ENCODE measurements at regions not wholly inside any gene's neighbourhood (a gene's known extent, or its start where the extent isn't known, plus 50 kb on each side); places are given as distances from the start of the nearest gene placed in this dataset.

DNA sequence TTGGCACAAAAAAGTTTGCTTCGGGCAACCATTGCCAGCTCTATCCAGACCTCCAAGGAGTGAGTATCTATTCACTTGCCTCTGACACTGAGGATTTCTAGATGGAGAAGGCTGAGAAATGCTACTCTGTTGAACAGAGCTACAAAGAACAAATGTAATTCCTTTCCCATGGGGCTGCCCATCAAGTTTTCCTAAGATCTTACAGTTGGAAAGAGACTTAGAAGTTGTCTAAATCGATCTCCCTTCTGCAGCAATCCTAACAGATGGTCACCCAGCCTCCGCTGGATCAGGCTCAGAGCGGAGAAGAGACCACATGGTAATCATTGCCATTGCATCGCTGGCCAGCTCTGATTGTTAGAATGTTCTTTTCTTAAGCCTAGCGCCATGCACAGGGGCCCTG lies 110.1 kb upstream of the BCL2L14 start:
- no peaks in the 10 kb centered on the region for H3K36me3 ChIP-seq
- peaks cover 0 to 5% (median 1%) of the 10 kb centered on the region in 8 donors for H3K9me3 ChIP-seq
- 90 to 96% (median 93%) methylated on average over 6 of the region's 6 CpGs for WGBS, 5 donors
- TF ChIP-seq POLR2AphosphoS5 (IDR thresholded peaks at IDR 0.05) (no peak), POLR2A (IDR thresholded peaks at IDR 0.05) (no peak)
- TF ChIP-seq, protein P1, sequence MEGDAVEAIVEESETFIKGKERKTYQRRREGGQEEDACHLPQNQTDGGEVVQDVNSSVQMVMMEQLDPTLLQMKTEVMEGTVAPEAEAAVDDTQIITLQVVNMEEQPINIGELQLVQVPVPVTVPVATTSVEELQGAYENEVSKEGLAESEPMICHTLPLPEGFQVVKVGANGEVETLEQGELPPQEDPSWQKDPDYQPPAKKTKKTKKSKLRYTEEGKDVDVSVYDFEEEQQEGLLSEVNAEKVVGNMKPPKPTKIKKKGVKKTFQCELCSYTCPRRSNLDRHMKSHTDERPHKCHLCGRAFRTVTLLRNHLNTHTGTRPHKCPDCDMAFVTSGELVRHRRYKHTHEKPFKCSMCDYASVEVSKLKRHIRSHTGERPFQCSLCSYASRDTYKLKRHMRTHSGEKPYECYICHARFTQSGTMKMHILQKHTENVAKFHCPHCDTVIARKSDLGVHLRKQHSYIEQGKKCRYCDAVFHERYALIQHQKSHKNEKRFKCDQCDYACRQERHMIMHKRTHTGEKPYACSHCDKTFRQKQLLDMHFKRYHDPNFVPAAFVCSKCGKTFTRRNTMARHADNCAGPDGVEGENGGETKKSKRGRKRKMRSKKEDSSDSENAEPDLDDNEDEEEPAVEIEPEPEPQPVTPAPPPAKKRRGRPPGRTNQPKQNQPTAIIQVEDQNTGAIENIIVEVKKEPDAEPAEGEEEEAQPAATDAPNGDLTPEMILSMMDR (IDR thresholded peaks at IDR 0.05 in 8 of 11, conservative IDR thresholded peaks at IDR 0.05 in 3 of 11), result no peak
- no peak overlapping the region for H3K27ac ChIP-seq
- H3K4me3 ChIP-seq, result no peak overlapping the region
- H3K27me3 ChIP-seq (replicated peaks in 1 of 7), result peaks cover 0 to 4% (median 0%) of the 10 kb centered on the region in 7 donors
- intact Hi-C loops (cut with DNase I; ENCODE audit: low total_unique reads), result no loop called here
- peaks cover 0 to 5% (median 2%) of the 10 kb centered on the region in 6 donors for H3K4me1 ChIP-seq
- DNase-seq, result no peak

DNA sequence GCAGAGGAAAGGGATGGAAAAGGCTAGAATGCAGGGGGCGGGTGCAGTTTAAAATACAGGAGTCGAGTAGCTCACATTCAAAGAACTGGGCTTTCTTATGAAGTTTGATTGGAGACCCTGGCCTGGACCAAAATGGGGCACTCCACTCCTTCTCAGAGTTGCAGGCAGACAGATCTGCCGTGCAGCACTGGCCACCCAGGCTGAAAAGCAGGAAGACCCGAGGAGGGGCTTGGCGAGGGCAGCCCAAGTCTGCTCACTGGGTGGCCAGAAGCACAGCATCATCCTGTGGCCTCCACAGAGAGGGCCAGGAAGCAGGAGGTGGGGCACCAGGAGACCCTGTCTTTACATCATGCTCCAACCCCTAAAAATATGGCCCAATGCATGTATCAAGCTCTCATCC lies 109.1 kb upstream of the BCL2L14 start:
- Histone ChIP-seq H3K27ac (no peak overlapping the region), H3K36me3 (no peaks in the 10 kb centered on the region), H3K27me3 (replicated peaks in 1 of 7) (peaks cover 0 to 4% (median 0%) of the 10 kb centered on the region in 7 donors), H3K4me1 (peaks cover 0 to 5% (median 2%) of the 10 kb centered on the region in 6 donors), H3K9me3 (peaks cover 0 to 5% (median 1%) of the 10 kb centered on the region in 8 donors), H3K4me3 (no peak overlapping the region)
- TF ChIP-seq POLR2AphosphoS5 (IDR thresholded peaks at IDR 0.05), result no peak
- TF ChIP-seq, protein P1 (IDR thresholded peaks at IDR 0.05 in 8 of 11, conservative IDR thresholded peaks at IDR 0.05 in 3 of 11), result no peak
- TF ChIP-seq POLR2A (IDR thresholded peaks at IDR 0.05), result no peak
- no peak for DNase-seq
- intact Hi-C loops (cut with DNase I; ENCODE audit: low total_unique reads), result no loop called here
- WGBS, 5 donors, result 77 to 88% (median 80%) methylated on average over 5 of the region's 5 CpGs

DNA sequence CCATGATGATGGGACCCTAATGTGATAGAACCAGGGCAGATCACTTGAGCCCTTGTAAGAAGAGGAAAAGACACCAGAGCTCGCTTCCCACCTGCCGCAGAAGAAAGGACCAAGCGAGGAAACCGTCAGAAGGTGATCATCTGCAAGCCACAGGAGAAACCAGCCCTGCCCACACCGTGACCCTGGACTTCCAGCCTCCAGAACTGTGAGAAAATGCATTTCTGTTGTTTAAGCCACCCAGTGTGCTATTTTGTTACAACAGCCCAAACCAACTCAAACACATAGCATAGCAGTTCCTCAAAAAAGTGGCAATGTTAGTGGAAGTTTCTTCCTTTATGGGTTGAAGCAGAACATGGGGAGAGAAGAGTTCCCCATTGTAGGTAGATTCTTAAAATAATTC lies 107.9 kb upstream of the BCL2L14 start:
- intact Hi-C loops (cut with DNase I; ENCODE audit: low total_unique reads), result no loop called here
- no peaks in the 10 kb centered on the region for H3K36me3 ChIP-seq
- peaks cover 0 to 5% (median 1%) of the 10 kb centered on the region in 8 donors for H3K9me3 ChIP-seq
- no peak overlapping the region for H3K4me3 ChIP-seq
- TF ChIP-seq, protein P1 (IDR thresholded peaks at IDR 0.05 in 8 of 11, conservative IDR thresholded peaks at IDR 0.05 in 3 of 11), result no peak
- TF ChIP-seq POLR2AphosphoS5 (IDR thresholded peaks at IDR 0.05), result no peak
- TF ChIP-seq POLR2A (IDR thresholded peaks at IDR 0.05), result no peak
- peaks cover 0 to 9% (median 2%) of the 10 kb centered on the region in 6 donors for H3K4me1 ChIP-seq
- DNase-seq, result no peak
- WGBS, 5 donors, result 77 to 94% (median 89%) methylated on average over 5 of the region's 5 CpGs
- no peak overlapping the region for H3K27ac ChIP-seq
- H3K27me3 ChIP-seq (replicated peaks in 1 of 7), result peaks cover 0 to 4% (median 0%) of the 10 kb centered on the region in 7 donors

DNA sequence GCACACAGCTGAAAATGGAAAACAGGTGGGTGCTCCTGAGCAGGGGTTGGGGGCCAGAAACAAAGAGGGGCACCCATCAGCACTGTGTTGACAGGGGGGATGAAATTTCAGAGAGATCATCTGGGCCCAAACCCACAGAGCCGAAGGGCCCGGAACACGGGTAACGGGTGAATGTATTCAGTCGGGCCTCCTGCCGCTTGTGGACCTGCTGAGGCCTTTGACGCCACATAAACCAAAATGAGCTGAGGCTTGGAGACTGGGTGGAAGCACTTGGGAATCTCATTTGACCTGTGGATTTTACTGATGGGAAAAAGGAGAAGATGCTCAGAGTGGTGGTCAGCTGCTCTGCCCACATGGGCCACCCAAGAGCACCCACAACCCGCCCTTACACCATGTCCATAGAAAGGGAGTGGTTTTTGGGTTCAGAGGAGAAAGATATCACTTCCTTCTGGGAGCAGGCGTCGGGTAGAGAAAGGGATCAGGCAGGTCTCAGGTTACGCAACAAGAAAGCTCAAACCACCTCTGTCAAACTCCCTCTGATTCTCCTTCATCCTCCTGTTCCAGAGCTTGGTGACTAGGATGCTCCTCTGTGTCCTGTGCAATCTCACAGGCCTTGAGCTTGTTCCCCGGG lies 106.8 kb upstream of the BCL2L14 start:
- TF ChIP-seq POLR2AphosphoS5 (IDR thresholded peaks at IDR 0.05) (no peak), POLR2A (IDR thresholded peaks at IDR 0.05) (no peak)
- TF ChIP-seq, protein P1 (IDR thresholded peaks at IDR 0.05 in 8 of 11, conservative IDR thresholded peaks at IDR 0.05 in 3 of 11), result no peak
- Histone ChIP-seq H3K4me3 (no peak overlapping the region), H3K9me3 (peaks cover 0 to 5% (median 1%) of the 10 kb centered on the region in 8 donors), H3K27me3 (replicated peaks in 1 of 7) (peaks cover 0 to 4% (median 0%) of the 10 kb centered on the region in 7 donors), H3K36me3 (no peaks in the 10 kb centered on the region), H3K4me1 (peaks cover 0 to 12% (median 0%) of the 10 kb centered on the region in 6 donors), H3K27ac (no peak overlapping the region)
- no peak for DNase-seq
- whole genome bisulfite sequencing, 5 donors, result 82 to 89% (median 86%) methylated on average over 12 of the region's 12 CpGs
- intact Hi-C loops (cut with DNase I; ENCODE audit: low total_unique reads), result no loop called here

Data from spleen (tissue), 11 donors.